GM12878 (cell line): ENCODE measurements at regions not wholly inside any gene's neighbourhood (a gene's known extent, or its start where the extent isn't known, plus 50 kb on each side); places are given as distances from the start of the nearest gene placed in this dataset.

ENCODE experiments used
- ATAC-seq: fragments of 200-7000 bp; cut with Tn5 transposase; 3 replicates; pipeline ENCODE4 v1.9.1; 2020; ENCODE audit warnings: mild to moderate bottlenecking, moderate library complexity
- BruUV-seq: library from RNA; stranded (reverse); fragments of 400-500 nt; replicated peaks from 2 replicates; lab custom pipeline; 2021; lab: Mats Ljungman, UMichigan
- CTCF ChIA-PET: fragments of 300-600 bp; sonication (Branson Sonifier 250); formaldehyde crosslinking; extraction: SDS; loops from one replicate; lab custom pipeline; 2021; ENCODE audit warnings: inconsistent platforms; lab: Yijun Ruan, JAX
- POLR2A ChIA-PET: fragments of 350-600 bp; formaldehyde crosslinking; extraction: SDS; loops from one replicate; lab custom pipeline; 2021; ENCODE audit warnings: inconsistent platforms; lab: Charles Lee
- RAD21 ChIA-PET: fragments of 300-600 bp; sonication (Branson Sonifier 250); formaldehyde crosslinking; loops from one replicate; lab custom pipeline; 2023; ENCODE audit warnings: antibody characterized with exemption; ENCODE audit not compliant: unreplicated experiment; lab: Charles Lee
- SMC1A ChIA-PET: fragments of 300-600 bp; sonication (Branson Sonifier 250); formaldehyde crosslinking; loops from one replicate; lab custom pipeline; 2023; ENCODE audit not compliant: unreplicated experiment, uncharacterized antibody; lab: Charles Lee
- DNase-seq: peaks from one replicate; pipeline ENCODE4 v3.0.0-alpha.2; 2011; ENCODE audit warnings: low read depth, low spot score
- FAIRE-seq: peaks from 3 replicates; lab custom pipeline; 2011; peaks lifted over from hg19 to GRCh38; lab: Jason Lieb, UNC
- H2AFZ ChIP-seq: 2 replicates; pipeline ENCODE4 v1.6.0; 2011; ENCODE audit warnings: low read depth, low read length, control low read depth; ENCODE audit not compliant: control insufficient read depth
- H3K27ac ChIP-seq: 2 replicates; pipeline ENCODE4 v1.5.1; 2011; ENCODE audit warnings: control low read depth; ENCODE audit not compliant: control insufficient read depth, insufficient read depth
- H3K27me3 ChIP-seq, 2 experiments: replicated peaks in 1 of 2; 2 replicates each; pipeline versions ENCODE4 v1.6.0 to v1.6.1; 2011; ENCODE audit warnings: low read length in 1 of 2; ENCODE audit not compliant: control insufficient read depth in 2 of 2, insufficient read depth in 2 of 2
- H3K36me3 ChIP-seq, 2 experiments: 2 replicates each; pipeline ENCODE4 v1.5.1; 2011; ENCODE audit warnings: low read length in 1 of 2; ENCODE audit not compliant: control insufficient read depth in 2 of 2, insufficient read depth in 2 of 2
- H3K4me1 ChIP-seq: 2 replicates; pipeline ENCODE4 v1.6.1; 2011; ENCODE audit warnings: mild to moderate bottlenecking, low read length, moderate library complexity, mixed read lengths; ENCODE audit not compliant: control insufficient read depth, insufficient read depth
- H3K4me2 ChIP-seq: 2 replicates; pipeline ENCODE4 v1.6.0; 2011; ENCODE audit warnings: control low read depth; ENCODE audit not compliant: control insufficient read depth, insufficient read depth
- H3K4me3 ChIP-seq: fragments of 200-600 bp; sonication (generic); 2 replicates; pipeline ENCODE4 v1.5.1; 2016
- H3K79me2 ChIP-seq: 2 replicates; pipeline ENCODE4 v1.6.0; 2011; ENCODE audit warnings: low read length; ENCODE audit not compliant: control insufficient read depth, insufficient read depth
- H3K9ac ChIP-seq: 2 replicates; pipeline ENCODE4 v1.8.0; 2011; ENCODE audit warnings: low read length, control low read depth, mixed read lengths; ENCODE audit not compliant: control insufficient read depth, insufficient read depth
- H3K9me3 ChIP-seq: replicated peaks from 3 replicates; pipeline ENCODE4 v1.5.1; 2011; ENCODE audit warnings: mild to moderate bottlenecking, low read length; ENCODE audit not compliant: control insufficient read depth, insufficient read depth
- H4K20me1 ChIP-seq: 2 replicates; pipeline ENCODE4 v1.6.0; 2011; ENCODE audit not compliant: control insufficient read depth, insufficient read depth
- BMI1 ChIP-seq: fragments of 450-650 bp; IDR thresholded peaks from 2 replicates; pipeline ENCODE4 v1.6.1; 2016; ENCODE audit warnings: mild to moderate bottlenecking, moderate library complexity, borderline replicate concordance
- CBX5 ChIP-seq: sonication (generic); IDR thresholded peaks from 2 replicates; pipeline ENCODE4 v1.6.1; 2016; ENCODE audit warnings: low read depth, moderate library complexity, mild to moderate bottlenecking, inconsistent platforms
- EP300 ChIP-seq, 2 experiments: fragments of 150-350 bp in 1 of 2; IDR thresholded peaks; 2 replicates each; pipeline ENCODE4 v1.6.1; 2011 to 2012; ENCODE audit warnings: low read depth in 2 of 2, low read length in 2 of 2, borderline replicate concordance in 1 of 2, improper control_type of control experiment in 1 of 2, inconsistent platforms in 1 of 2; ENCODE audit not compliant: control insufficient read depth in 1 of 2
- HDAC2 ChIP-seq: fragments of 200-600 bp; sonication (generic); IDR thresholded peaks from 2 replicates; pipeline ENCODE4 v1.6.1; 2017
- JUNB ChIP-seq: IDR thresholded peaks from 2 replicates; pipeline ENCODE4 v1.6.1; 2016; ENCODE audit warnings: antibody characterized with exemption, mild to moderate bottlenecking
- JUND ChIP-seq: IDR thresholded peaks from 2 replicates; pipeline ENCODE4 v1.6.1; 2012; ENCODE audit warnings: low read depth, mild to moderate bottlenecking, low read length, improper control_type of control experiment, moderate library complexity
- KDM1A ChIP-seq: fragments of 200-600 bp; sonication (generic); IDR thresholded peaks from 2 replicates; pipeline ENCODE4 v1.6.1; 2016; ENCODE audit warnings: borderline replicate concordance
- KLF5 ChIP-seq: fragments of 450-650 bp; IDR thresholded peaks from 2 replicates; pipeline ENCODE4 v1.6.1; 2014; ENCODE audit warnings: mild to moderate bottlenecking; ENCODE audit not compliant: partially characterized antibody
- MAX ChIP-seq: IDR thresholded peaks from 2 replicates; pipeline ENCODE4 v1.6.1; 2012; ENCODE audit warnings: low read depth, low read length, improper control_type of control experiment
- MTA2 ChIP-seq: fragments of 450-650 bp; IDR thresholded peaks from 2 replicates; pipeline ENCODE4 v1.6.1; 2016; ENCODE audit warnings: low read depth, mild to moderate bottlenecking, moderate library complexity
- MTA3 ChIP-seq: IDR thresholded peaks from 2 replicates; pipeline ENCODE4 v1.6.1; 2012; ENCODE audit warnings: low read length, inconsistent platforms, borderline replicate concordance
- MYB ChIP-seq: fragments of 150-350 bp; IDR thresholded peaks from 2 replicates; pipeline ENCODE4 v1.6.1; 2014; ENCODE audit warnings: mild to moderate bottlenecking, low read depth, low read length, borderline replicate concordance
- NRF1 ChIP-seq: conservative IDR thresholded peaks from 2 replicates; pipeline ENCODE4 v1.6.1; 2011; ENCODE audit warnings: mild to moderate bottlenecking, low read depth, low read length, improper control_type of control experiment
- PAX8 ChIP-seq: fragments of 450-650 bp; IDR thresholded peaks from 2 replicates; pipeline ENCODE4 v1.6.1; 2017; ENCODE audit warnings: mild to moderate bottlenecking, moderate library complexity
- POLR2A ChIP-seq: IDR thresholded peaks from 2 replicates; pipeline ENCODE4 v1.6.1; 2011; ENCODE audit warnings: low read depth, mild to moderate bottlenecking, low read length
- RB1 ChIP-seq: fragments of 450-650 bp; formaldehyde crosslinking; IDR thresholded peaks from 2 replicates; pipeline ENCODE4 v1.6.1; 2017; ENCODE audit warnings: mild to moderate bottlenecking, borderline replicate concordance
- RBBP5 ChIP-seq: fragments of 200-600 bp; sonication (generic); conservative IDR thresholded peaks from 2 replicates; pipeline ENCODE4 v1.6.1; 2016
- ZNF592 ChIP-seq: fragments of 450-650 bp; IDR thresholded peaks from 2 replicates; pipeline ENCODE4 v1.6.1; 2017; ENCODE audit warnings: mild to moderate bottlenecking, moderate library complexity
- ZZZ3 ChIP-seq: IDR thresholded peaks from 2 replicates; pipeline ENCODE4 v1.6.1; 2011; ENCODE audit warnings: low read depth; ENCODE audit not compliant: control insufficient read depth, insufficient read length
- WGBS: methylation state at CpG from one replicate; pipeline ENCODE4 v1.1.6; 2016; ENCODE audit warnings: low lambda C conversion rate; ENCODE audit not compliant: insufficient replicate concordance, insufficient coverage; ENCODE audit errors: missing lambda C conversion rate; 5-methylcytosine and 5-hydroxymethylcytosine counted together
- in situ Hi-C: fragments of 300-500 bp; cut with MboI; formaldehyde crosslinking; loops from 9 replicates; pipeline ENCODE4 v1.14.3; 2018; ENCODE audit warnings: mixed read lengths
- intact Hi-C: fragments of 100-400 bp; cut with micrococcal nuclease; formaldehyde crosslinking; loops from one replicate; pipeline ENCODE4 v1.14.2; 2022; ENCODE audit not compliant: unreplicated experiment

- intact Hi-C loops (no loop called here), in situ Hi-C loops (no loop called here)
- Histone ChIP-seq H3K79me2 (no peaks in the 10 kb centered on the region), H3K9me3 (no peaks in the 10 kb centered on the region; the same call in 2 of the 3 replicates), H3K36me3 (no peaks in the 10 kb centered on the region), H3K27me3 (no peaks in the 10 kb centered on the region), H3K4me3 (no peak overlapping the region), H3K4me1 (no peaks in the 10 kb centered on the region), H3K27ac (no peak overlapping the region), H2AFZ (no peak overlapping the region), H4K20me1 (no peaks in the 10 kb centered on the region), H3K4me2 (no peak overlapping the region), H3K9ac (no peak overlapping the region)
- no peak for FAIRE-seq
- ChIA-PET RAD21 (no interaction called here), SMC1A (no interaction called here), POLR2A (no interaction called here), CTCF (no interaction called here)
- TF ChIP-seq JUNB = no peak
- no peak for TF ChIP-seq JUND
- TF ChIP-seq CBX5 = no peak
- TF ChIP-seq KLF5 = no peak
- TF ChIP-seq RB1 = no peak
- no peak for TF ChIP-seq NRF1
- no peak for TF ChIP-seq RBBP5
- TF ChIP-seq POLR2A = no peak
- no peak for TF ChIP-seq ZZZ3
- TF ChIP-seq MTA2 = no peak
- TF ChIP-seq KDM1A = no peak
- no peak for TF ChIP-seq MTA3
- no peak for TF ChIP-seq HDAC2
- TF ChIP-seq BMI1 = no peak
- TF ChIP-seq MYB = no peak
- TF ChIP-seq MAX = no peak
- no peak for TF ChIP-seq ZNF592
- TF ChIP-seq PAX8 = no peak
- no peak for TF ChIP-seq EP300 (IDR thresholded peaks at IDR 0.05; ENCODE audit: borderline replicate concordance in 1 of 2, control insufficient read depth in 1 of 2, low read depth in 2 of 2, low read length in 2 of 2)
- no peak for ATAC-seq
- WGBS = 19% methylated on average over 10 of the region's 11 CpGs
- DNase-seq = no peak
- no TSS peak for BruUV-seq
Measured at GRCh38 chr9:134522976-134523375, 118.6 kb upstream of the COL5A1 start.
